ENCODE measurements at regions not wholly inside any gene's neighbourhood (a gene's known extent, or its start where the extent isn't known, plus 50 kb on each side); places are given as distances from the start of the nearest gene placed in this dataset.
"Not testable (repeated sequence)": the region's sequence is repeated elsewhere in the genome, so short reads cannot be mapped to it uniquely, and the experiment has no call there.

GRCh38 chr20:2203436-2203835 lies 92.4 kb upstream of the TGM3 start:
- DNase-seq = no peak

GRCh38 chr20:2204021-2204420 lies 91.8 kb upstream of the TGM3 start:
- no peak for DNase-seq

- DNase-seq = peak; percentile 70
Observed at GRCh38 chr20:2206957-2207769, 88.6 kb upstream of the TGM3 start.

- no peak for DNase-seq
Observed at GRCh38 chr20:2207770-2208097, 88.1 kb upstream of the TGM3 start.

GRCh38 chr20:2208897-2209296 lies 86.9 kb upstream of the TGM3 start:
- DNase-seq = no peak

- no peak for DNase-seq
Observed at GRCh38 chr20:2210646-2211552, 84.9 kb upstream of the TGM3 start.

- DNase-seq = no peak
Observed at GRCh38 chr20:2212456-2213015, 83.3 kb upstream of the TGM3 start.

GRCh38 chr20:2213401-2213800 lies 82.4 kb upstream of the TGM3 start:
- DNase-seq = no peak

- no peak for DNase-seq
Observed at GRCh38 chr20:2217857-2218539, 77.8 kb upstream of the TGM3 start.

GRCh38 chr20:2219481-2220006 lies 76.3 kb upstream of the TGM3 start:
- no peak for DNase-seq

GRCh38 chr20:2220298-2220697 lies 75.5 kb upstream of the TGM3 start:
- DNase-seq = no peak

GRCh38 chr20:2221921-2222320 lies 73.9 kb upstream of the TGM3 start:
- DNase-seq = no peak

- DNase-seq = no peak
Observed at GRCh38 chr20:2223558-2224367, 72.0 kb upstream of the TGM3 start.

GRCh38 chr20:2224368-2224639 lies 71.5 kb upstream of the TGM3 start:
- DNase-seq = no peak

GRCh38 chr20:2227285-2227684 lies 68.5 kb upstream of the TGM3 start:
- DNase-seq = not testable (repeated sequence)

- DNase-seq = no peak
Observed at GRCh38 chr20:2227861-2228260, 67.9 kb upstream of the TGM3 start.

- DNase-seq = no peak
Observed at GRCh38 chr20:2228926-2229325, 66.9 kb upstream of the TGM3 start.

GRCh38 chr20:2230726-2231488 lies 64.9 kb upstream of the TGM3 start:
- no peak for DNase-seq

GRCh38 chr20:2231701-2232100 lies 64.1 kb upstream of the TGM3 start:
- DNase-seq = no peak

GRCh38 chr20:2234598-2235191 lies 61.1 kb upstream of the TGM3 start:
- no peak for DNase-seq

GRCh38 chr20:2236256-2236655 lies 59.5 kb upstream of the TGM3 start:
- DNase-seq = no peak

Measured in activated CD4-positive, CD25-positive, alpha-beta regulatory T cell treated with anti-CD3 and anti-CD28 coated beads, Interleukin-2, amount 50 U/mL, for 72 hours (primary cell).